Suprapubic skin (tissue), 4 donors: ENCODE measurements at regions not wholly inside any gene's neighbourhood (a gene's known extent, or its start where the extent isn't known, plus 50 kb on each side); places are given as distances from the start of the nearest gene placed in this dataset.

Experiments used
- DNase-seq, 2 donors: peaks; one replicate each; pipeline ENCODE4 v3.0.0-alpha.2; 2019; ENCODE audit warnings: low spot score in 2 of 2
- H3K27ac ChIP-seq: fragments of 200-600 bp; sonication (generic); one replicate; pipeline ENCODE4 v1.5.1; 2019
- H3K27me3 ChIP-seq: fragments of 200-600 bp; sonication (generic); one replicate; pipeline ENCODE4 v1.5.1; 2019
- H3K36me3 ChIP-seq: fragments of 200-600 bp; sonication (generic); one replicate; pipeline ENCODE4 v1.5.1; 2019
- H3K4me1 ChIP-seq: fragments of 200-600 bp; sonication (generic); one replicate; pipeline ENCODE4 v1.5.1; 2019
- H3K4me3 ChIP-seq: fragments of 200-600 bp; sonication (generic); one replicate; pipeline ENCODE4 v1.5.1; 2019; ENCODE audit warnings: mild to moderate bottlenecking
- H3K9me3 ChIP-seq: fragments of 200-600 bp; sonication (generic); one replicate; pipeline ENCODE4 v1.5.1; 2019
- CTCF ChIP-seq, 2 donors: fragments of 200-600 bp in 1 of 2; fragments of 450-650 bp in 1 of 2; sonication (generic) in 1 of 2; IDR thresholded peaks; one replicate each; pipeline ENCODE4 v1.5.1; 2016 to 2019; ENCODE audit warnings: antibody characterized with exemption in 2 of 2, mild to moderate bottlenecking in 1 of 2, moderate library complexity in 1 of 2
- EP300 ChIP-seq: sonication (generic); formaldehyde crosslinking; IDR thresholded peaks from one replicate; pipeline ENCODE4 v1.6.1; 2017; ENCODE audit warnings: antibody characterized with exemption
- POLR2A ChIP-seq, 2 donors: fragments of 450-650 bp; IDR thresholded peaks; one replicate each; pipeline ENCODE4 v1.6.1; 2017; ENCODE audit warnings: antibody characterized with exemption in 2 of 2, mild to moderate bottlenecking in 2 of 2, moderate library complexity in 2 of 2
- POLR2AphosphoS5 ChIP-seq, 3 donors: sonication (generic); formaldehyde crosslinking; IDR thresholded peaks; one replicate each; pipeline ENCODE4 v1.6.1; 2017; ENCODE audit warnings: antibody characterized with exemption in 3 of 3
- WGBS: methylation state at CpG from one replicate; pipeline ENCODE4 v1.1.5; 2018; 5-methylcytosine and 5-hydroxymethylcytosine counted together

GRCh38 chr12:86660488-86661147 is 404.4 kb upstream of the MGAT4C start:
- no peak for DNase-seq
- 54% methylated on average over 1 of the region's 1 CpG for WGBS

GRCh38 chr12:86659985-86660384 is 403.8 kb upstream of the MGAT4C start:
- 89% methylated on average over 2 of the region's 2 CpGs for WGBS
- no peak overlapping the region for H3K4me3 ChIP-seq
- no peaks in the 10 kb centered on the region for H3K9me3 ChIP-seq

More at GRCh38 chr12:86660488-86661147, 404.4 kb upstream of the MGAT4C start:
- Histone ChIP-seq H3K27ac (no peak overlapping the region), H3K4me3 (no peak overlapping the region), H3K36me3 (no peaks in the 10 kb centered on the region), H3K27me3 (no peaks in the 10 kb centered on the region), H3K9me3 (no peaks in the 10 kb centered on the region), H3K4me1 (no peaks in the 10 kb centered on the region)
- no peak for TF ChIP-seq POLR2AphosphoS5 (IDR thresholded peaks at IDR 0.05)
- no peak for TF ChIP-seq CTCF (IDR thresholded peaks at IDR 0.05)
- TF ChIP-seq EP300: no peak
- no peak for TF ChIP-seq POLR2A (IDR thresholded peaks at IDR 0.05)

GRCh38 chr12:86658303-86658702 is 402.1 kb upstream of the MGAT4C start:
- Histone ChIP-seq H3K4me1 (no peaks in the 10 kb centered on the region), H3K4me3 (no peak overlapping the region), H3K36me3 (no peaks in the 10 kb centered on the region), H3K27ac (no peak overlapping the region), H3K27me3 (no peaks in the 10 kb centered on the region), H3K9me3 (no peaks in the 10 kb centered on the region)
- TF ChIP-seq CTCF (IDR thresholded peaks at IDR 0.05) (no peak), EP300 (no peak), POLR2A (IDR thresholded peaks at IDR 0.05) (no peak), POLR2AphosphoS5 (IDR thresholded peaks at IDR 0.05) (no peak)
- DNase-seq: no peak

More at GRCh38 chr12:86659985-86660384, 403.8 kb upstream of the MGAT4C start:
- Histone ChIP-seq H3K4me1 (no peaks in the 10 kb centered on the region), H3K27me3 (no peaks in the 10 kb centered on the region), H3K36me3 (no peaks in the 10 kb centered on the region), H3K27ac (no peak overlapping the region)
- TF ChIP-seq EP300 (no peak), CTCF (IDR thresholded peaks at IDR 0.05) (no peak)
- DNase-seq: no peak

- Histone ChIP-seq H3K27ac (no peak overlapping the region), H3K4me1 (no peaks in the 10 kb centered on the region), H3K4me3 (no peak overlapping the region), H3K9me3 (no peaks in the 10 kb centered on the region), H3K36me3 (no peaks in the 10 kb centered on the region), H3K27me3 (no peaks in the 10 kb centered on the region)
- no peak for DNase-seq
- WGBS: 65% methylated on average over 2 of the region's 2 CpGs
- TF ChIP-seq CTCF (IDR thresholded peaks at IDR 0.05): no peak
- no peak for TF ChIP-seq EP300
- TF ChIP-seq POLR2A (IDR thresholded peaks at IDR 0.05): no peak
- no peak for TF ChIP-seq POLR2AphosphoS5 (IDR thresholded peaks at IDR 0.05)
Measured at GRCh38 chr12:86647800-86648199, 391.6 kb upstream of the MGAT4C start.

GRCh38 chr12:86634456-86635410 is 378.5 kb upstream of the MGAT4C start:
- H3K27me3 ChIP-seq: no peaks in the 10 kb centered on the region
- no peaks in the 10 kb centered on the region for H3K36me3 ChIP-seq
- no peaks in the 10 kb centered on the region for H3K4me1 ChIP-seq
- no peak overlapping the region for H3K4me3 ChIP-seq
- H3K27ac ChIP-seq: no peak overlapping the region
- H3K9me3 ChIP-seq: peaks cover 5% of the 10 kb centered on the region
- no peak for TF ChIP-seq POLR2AphosphoS5 (IDR thresholded peaks at IDR 0.05)
- 52% methylated on average over 4 of the region's 4 CpGs for WGBS
- DNase-seq: no peak
